IPS-20b (cell line): ENCODE measurements at regions not wholly inside any gene's neighbourhood (a gene's known extent, or its start where the extent isn't known, plus 50 kb on each side); places are given as distances from the start of the nearest gene placed in this dataset.
"Not testable (repeated sequence)": the region's sequence is repeated elsewhere in the genome, so short reads cannot be mapped to it uniquely, and the experiment has no call there.

Source experiments
- H3K27ac ChIP-seq: one replicate; pipeline ENCODE4 v1.5.1; 2013; ENCODE audit warnings: low read length
- H3K27me3 ChIP-seq: 2 replicates; pipeline ENCODE4 v1.6.1; 2013; ENCODE audit warnings: mild to moderate bottlenecking, low read length, inconsistent platforms; ENCODE audit not compliant: insufficient read depth
- H3K36me3 ChIP-seq: 2 replicates; pipeline ENCODE4 v1.6.1; 2013; ENCODE audit warnings: low read depth, mild to moderate bottlenecking, inconsistent platforms, low read length, moderate library complexity; ENCODE audit not compliant: insufficient read depth
- H3K4me1 ChIP-seq: 2 replicates; pipeline ENCODE4 v1.6.1; 2013; ENCODE audit warnings: mild to moderate bottlenecking, control low read depth, inconsistent platforms, low read length, moderate library complexity; ENCODE audit not compliant: insufficient read depth
- H3K4me3 ChIP-seq: 2 replicates; pipeline ENCODE4 v1.5.1; 2013; ENCODE audit warnings: mild to moderate bottlenecking, low read length, inconsistent platforms
- H3K9ac ChIP-seq: 2 replicates; pipeline ENCODE4 v1.6.1; 2013; ENCODE audit warnings: low read depth, mild to moderate bottlenecking, inconsistent platforms, low read length, moderate library complexity
- H3K9me3 ChIP-seq: 2 replicates; pipeline ENCODE4 v1.6.1; 2013; ENCODE audit warnings: mild to moderate bottlenecking, low read depth, low read length, inconsistent platforms; ENCODE audit not compliant: insufficient read depth

DNA sequence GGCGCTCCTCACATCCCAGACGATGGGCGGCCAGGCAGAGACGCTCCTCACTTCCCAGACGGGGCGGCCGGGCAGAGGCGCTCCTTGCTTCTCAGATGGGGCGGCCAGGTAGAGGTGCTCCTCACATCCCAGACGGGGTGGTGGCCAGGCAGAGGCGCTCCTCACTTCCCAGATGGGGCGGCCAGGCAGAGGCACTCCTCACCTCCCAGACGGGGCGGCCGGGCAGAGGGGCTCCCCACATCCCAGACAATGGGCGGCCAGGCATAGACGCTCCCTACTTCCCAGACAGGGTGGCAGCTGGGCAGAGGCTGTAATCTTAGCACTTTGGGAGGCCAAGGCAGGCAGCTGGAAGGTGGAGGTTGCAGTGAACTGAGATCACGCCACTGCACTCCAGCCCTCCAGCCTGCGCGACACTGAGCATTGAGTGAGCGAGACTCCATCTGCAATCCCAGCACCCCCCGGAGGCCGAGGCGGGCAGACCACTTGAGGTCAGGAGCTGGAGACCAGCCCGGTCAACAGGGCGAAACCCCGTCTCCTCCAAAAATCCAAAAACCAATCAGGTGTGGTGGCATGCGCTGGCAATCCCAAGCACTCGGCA is 833.7 kb upstream of the RAG2 start:
- H3K27ac ChIP-seq, H3K4me1 ChIP-seq, H3K36me3 ChIP-seq, H3K9ac ChIP-seq, H3K4me3 ChIP-seq, H3K27me3 ChIP-seq: not testable (repeated sequence)
- peaks cover 23% of the 10 kb centered on the region for H3K9me3 ChIP-seq

DNA sequence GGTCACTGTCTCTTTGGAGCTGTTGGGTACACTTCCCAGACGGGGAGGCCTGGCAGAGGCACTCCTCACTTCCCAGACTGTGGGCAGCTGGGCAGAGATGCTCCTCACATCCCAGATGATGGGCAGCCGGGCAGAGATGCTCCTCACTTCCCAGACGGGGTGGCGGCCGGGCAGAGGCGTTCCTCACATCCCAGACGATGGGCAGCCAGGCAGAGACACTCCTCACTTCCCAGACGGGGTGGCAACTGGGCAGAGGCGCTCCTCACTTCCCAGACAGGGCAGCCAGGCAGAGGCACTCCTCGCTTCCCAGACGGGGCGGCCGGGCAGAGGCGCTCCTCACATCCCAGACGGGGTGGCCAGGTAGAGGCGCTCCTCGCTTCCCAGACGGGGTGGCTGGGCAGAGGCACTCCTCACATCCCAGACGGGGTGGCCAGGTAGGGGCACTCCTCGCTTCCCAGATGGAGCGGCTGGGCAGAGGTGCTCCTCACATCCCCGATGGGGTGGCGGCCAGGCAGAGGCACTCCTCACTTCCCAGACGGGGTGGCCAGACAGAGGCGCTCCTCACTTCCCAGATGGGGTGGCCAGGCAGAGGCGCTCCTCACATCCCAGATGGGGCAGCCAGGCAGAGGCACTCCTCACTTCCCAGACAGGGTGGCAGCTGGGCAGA is 833.1 kb upstream of the RAG2 start:
- H3K27ac ChIP-seq, H3K36me3 ChIP-seq, H3K4me3 ChIP-seq, H3K27me3 ChIP-seq, H3K9ac ChIP-seq, H3K4me1 ChIP-seq: not testable (repeated sequence)
- H3K9me3 ChIP-seq = peaks cover 20% of the 10 kb centered on the region

GRCh38 chr11:37422511-37422910 is 824.5 kb upstream of the RAG2 start:
- H3K36me3 ChIP-seq = no peaks in the 10 kb centered on the region
- H3K4me3 ChIP-seq = no peak overlapping the region
- no peaks in the 10 kb centered on the region for H3K4me1 ChIP-seq
- H3K27ac ChIP-seq = no peak overlapping the region
- peaks cover 34% of the 10 kb centered on the region for H3K9me3 ChIP-seq
- H3K27me3 ChIP-seq = no peaks in the 10 kb centered on the region
- no peak overlapping the region for H3K9ac ChIP-seq

GRCh38 chr11:37411289-37411688 is 813.3 kb upstream of the RAG2 start:
- Histone ChIP-seq H3K27me3 (no peaks in the 10 kb centered on the region), H3K9me3 (no peaks in the 10 kb centered on the region), H3K9ac (no peak overlapping the region), H3K4me1 (no peaks in the 10 kb centered on the region), H3K4me3 (no peak overlapping the region), H3K27ac (no peak overlapping the region), H3K36me3 (no peaks in the 10 kb centered on the region)

- Histone ChIP-seq H3K9me3 (no peaks in the 10 kb centered on the region), H3K4me1 (no peaks in the 10 kb centered on the region), H3K4me3 (no peak overlapping the region), H3K36me3 (no peaks in the 10 kb centered on the region), H3K27me3 (no peaks in the 10 kb centered on the region), H3K9ac (no peak overlapping the region), H3K27ac (no peak overlapping the region)
Observed at GRCh38 chr11:37409124-37409523, 811.1 kb upstream of the RAG2 start.

GRCh38 chr11:37407461-37407860 is 809.4 kb upstream of the RAG2 start:
- no peaks in the 10 kb centered on the region for H3K4me1 ChIP-seq
- no peak overlapping the region for H3K4me3 ChIP-seq
- no peak overlapping the region for H3K27ac ChIP-seq
- H3K9me3 ChIP-seq = no peaks in the 10 kb centered on the region
- H3K27me3 ChIP-seq = no peaks in the 10 kb centered on the region
- H3K9ac ChIP-seq = no peak overlapping the region
- H3K36me3 ChIP-seq = no peaks in the 10 kb centered on the region

GRCh38 chr11:37406651-37407050 is 808.6 kb upstream of the RAG2 start:
- Histone ChIP-seq H3K27ac (no peak overlapping the region), H3K9ac (no peak overlapping the region), H3K9me3 (no peaks in the 10 kb centered on the region), H3K36me3 (no peaks in the 10 kb centered on the region), H3K4me1 (no peaks in the 10 kb centered on the region), H3K27me3 (no peaks in the 10 kb centered on the region), H3K4me3 (no peak overlapping the region)

DNA sequence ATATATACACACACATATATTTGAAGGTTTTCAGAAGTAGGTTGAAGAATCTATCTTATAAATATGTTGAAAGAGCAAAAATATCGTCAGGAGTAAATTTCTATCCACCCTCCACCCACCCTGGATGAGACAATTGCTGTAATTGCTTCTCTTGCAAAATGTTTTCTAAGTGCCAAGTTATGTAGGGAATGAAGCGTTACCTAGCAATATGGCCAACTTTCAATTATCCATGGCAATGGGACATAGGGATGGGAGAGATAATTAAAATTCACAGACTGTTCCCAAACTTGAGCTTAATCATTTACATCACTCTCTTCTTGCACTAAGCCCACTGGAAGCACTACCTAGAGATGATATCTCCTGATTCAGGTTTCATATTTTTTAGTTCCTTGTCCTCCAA is 806.2 kb upstream of the RAG2 start:
- H3K9me3 ChIP-seq = no peaks in the 10 kb centered on the region
- H3K27me3 ChIP-seq = no peaks in the 10 kb centered on the region
- H3K27ac ChIP-seq = no peak overlapping the region
- no peak overlapping the region for H3K9ac ChIP-seq
- H3K36me3 ChIP-seq = no peaks in the 10 kb centered on the region
- H3K4me3 ChIP-seq = no peak overlapping the region
- no peaks in the 10 kb centered on the region for H3K4me1 ChIP-seq

- H3K9ac ChIP-seq = no peak overlapping the region
- H3K36me3 ChIP-seq = no peaks in the 10 kb centered on the region
- no peaks in the 10 kb centered on the region for H3K27me3 ChIP-seq
- H3K4me3 ChIP-seq = no peak overlapping the region
- no peak overlapping the region for H3K27ac ChIP-seq
- peaks cover 8% of the 10 kb centered on the region; the same call in 1 of the 2 replicates for H3K9me3 ChIP-seq
- no peaks in the 10 kb centered on the region for H3K4me1 ChIP-seq
Observed at GRCh38 chr11:37402663-37403062, 804.6 kb upstream of the RAG2 start.

GRCh38 chr11:37394236-37394870 is 796.3 kb upstream of the RAG2 start:
- Histone ChIP-seq H3K36me3 (no peaks in the 10 kb centered on the region), H3K9ac (no peak overlapping the region), H3K9me3 (peaks cover 52% of the 10 kb centered on the region), H3K27me3 (no peaks in the 10 kb centered on the region), H3K4me1 (no peaks in the 10 kb centered on the region), H3K4me3 (no peak overlapping the region), H3K27ac (no peak overlapping the region)

DNA sequence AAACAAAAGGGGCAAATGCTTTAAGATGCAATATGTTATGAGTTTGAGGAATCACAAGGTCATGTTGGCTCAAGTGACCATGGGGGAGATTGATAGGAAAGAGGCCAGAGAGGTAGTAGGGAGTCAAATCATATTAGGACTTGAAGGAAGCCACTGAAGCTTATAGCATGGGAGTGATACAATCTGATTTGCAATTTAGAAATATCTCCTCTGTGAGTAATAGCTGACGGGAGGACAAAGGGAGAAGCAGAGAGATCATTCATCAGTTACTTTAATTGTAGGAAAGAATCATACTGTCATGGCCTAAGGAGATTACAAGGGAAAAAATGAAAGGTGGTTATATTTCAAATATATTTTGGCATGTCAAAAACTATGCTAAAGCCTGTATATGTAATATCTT is 793.6 kb upstream of the RAG2 start:
- H3K4me3 ChIP-seq = no peak overlapping the region
- no peaks in the 10 kb centered on the region for H3K4me1 ChIP-seq
- peaks cover 43% of the 10 kb centered on the region for H3K9me3 ChIP-seq
- H3K36me3 ChIP-seq = no peaks in the 10 kb centered on the region
- H3K9ac ChIP-seq = no peak overlapping the region
- H3K27me3 ChIP-seq = no peaks in the 10 kb centered on the region
- H3K27ac ChIP-seq = no peak overlapping the region

- H3K27ac ChIP-seq = no peak overlapping the region
- no peaks in the 10 kb centered on the region for H3K4me1 ChIP-seq
- H3K36me3 ChIP-seq = no peaks in the 10 kb centered on the region
- no peak overlapping the region for H3K4me3 ChIP-seq
- H3K27me3 ChIP-seq = no peaks in the 10 kb centered on the region
- peaks cover 33% of the 10 kb centered on the region for H3K9me3 ChIP-seq
- H3K9ac ChIP-seq = no peak overlapping the region
Observed at GRCh38 chr11:37390576-37391083, 792.6 kb upstream of the RAG2 start.
